K562 (cell line): ENCODE measurements at regions not wholly inside any gene's neighbourhood (a gene's known extent, or its start where the extent isn't known, plus 50 kb on each side); places are given as distances from the start of the nearest gene placed in this dataset.

Experiments
- ATAC-seq: fragments of 200-7000 bp; cut with Tn5 transposase; 3 replicates; pipeline ENCODE4 v1.9.1; 2020; ENCODE audit warnings: moderate library complexity
- BruUV-seq: library from RNA; stranded (reverse); fragments of 400-500 nt; replicated peaks from 2 replicates; lab custom pipeline; 2021; lab: Mats Ljungman, UMichigan
- CTCF ChIA-PET: fragments of 300-600 bp; formaldehyde crosslinking; extraction: SDS; loops from one replicate; lab custom pipeline; 2021; ENCODE audit warnings: low intra/inter-chr PET ratio; lab: Yijun Ruan, JAX
- POLR2A ChIA-PET: fragments of 300-600, 350-650 bp; sonication (Branson Sonifier 250); formaldehyde crosslinking; extraction: SDS; loops from one replicate; lab custom pipeline; 2021; ENCODE audit warnings: antibody characterized with exemption, inconsistent platforms; lab: Yijun Ruan, JAX
- DNase-seq, 4 experiments: peaks; one replicate each; pipeline versions ENCODE4 v3.0.0 to v3.0.0-alpha.2; 2011 to 2018; ENCODE audit warnings: low spot score in 3 of 4, mixed read lengths in 3 of 4; ENCODE audit errors: extremely low read depth in 1 of 4
- FAIRE-seq: peaks from 2 replicates; lab custom pipeline; 2011; peaks lifted over from hg19 to GRCh38; lab: Jason Lieb, UNC
- H2AFZ ChIP-seq: 2 replicates; pipeline ENCODE4 v1.6.0; 2011; ENCODE audit warnings: low read depth, low read length, control low read depth, inconsistent platforms
- H3K27ac ChIP-seq: fragments of 200-600 bp; 3 replicates; pipeline ENCODE4 v1.8.0; 2011; ENCODE audit warnings: low read depth, mild to moderate bottlenecking, control low read depth, inconsistent platforms, low read length, moderate library complexity, mixed read lengths; ENCODE audit errors: extremely low read depth
- H3K27me3 ChIP-seq, 2 experiments: fragments of 300-600 bp in 1 of 2; 2 replicates in 1 of 2; 3 replicates in 1 of 2; pipeline versions ENCODE4 v1.6.0 to v1.8.0; 2011; ENCODE audit warnings: inconsistent platforms in 2 of 2, low read length in 2 of 2, mild to moderate bottlenecking in 1 of 2, mixed read lengths in 1 of 2, moderate library complexity in 1 of 2; ENCODE audit not compliant: control insufficient read depth in 2 of 2, insufficient read depth in 2 of 2
- H3K36me3 ChIP-seq: fragments of 300-600 bp; 3 replicates; pipeline ENCODE4 v1.8.0; 2011; ENCODE audit warnings: mild to moderate bottlenecking, low read length, inconsistent platforms; ENCODE audit not compliant: control insufficient read depth, insufficient read depth
- H3K4me1 ChIP-seq, 2 experiments: fragments of 200-600 bp in 1 of 2; replicated peaks in 1 of 2; 2 replicates in 1 of 2; 3 replicates in 1 of 2; pipeline versions ENCODE4 v1.5.1 to v1.8.0; 2011; ENCODE audit warnings: inconsistent platforms in 2 of 2, low read length in 2 of 2, mild to moderate bottlenecking in 1 of 2, mixed read lengths in 1 of 2, moderate library complexity in 1 of 2; ENCODE audit not compliant: control insufficient read depth in 2 of 2, insufficient read depth in 2 of 2
- H3K4me2 ChIP-seq: 2 replicates; pipeline ENCODE4 v1.6.1; 2011; ENCODE audit warnings: low read length, control low read depth, inconsistent platforms, mixed read lengths; ENCODE audit not compliant: insufficient read depth
- H3K4me3 ChIP-seq: fragments of 200-600 bp; sonication (generic), shearing (Covaris generic); 2 replicates; pipeline ENCODE4 v1.5.1; 2016; ENCODE audit warnings: control low read depth, inconsistent platforms
- H3K79me2 ChIP-seq: fragments of 200-600 bp; 3 replicates; pipeline ENCODE4 v1.8.0; 2011; ENCODE audit warnings: low read length, inconsistent platforms; ENCODE audit not compliant: control insufficient read depth, insufficient read depth
- H3K9ac ChIP-seq, 2 experiments: 2 replicates each; pipeline versions ENCODE4 v1.6.0 to v1.6.1; 2011; ENCODE audit warnings: low read depth in 2 of 2, low read length in 2 of 2, control low read depth in 1 of 2, inconsistent platforms in 1 of 2, mild to moderate bottlenecking in 1 of 2, mixed read lengths in 1 of 2; ENCODE audit not compliant: insufficient read depth in 1 of 2
- H3K9me1 ChIP-seq: one replicate; pipeline ENCODE4 v1.6.0; 2011; ENCODE audit warnings: inconsistent platforms, mild to moderate bottlenecking, low read length, moderate library complexity; ENCODE audit not compliant: control insufficient read depth, insufficient read depth
- H3K9me3 ChIP-seq: replicated peaks from 2 replicates; pipeline ENCODE4 v1.5.1; 2011; ENCODE audit warnings: low read depth, low read length, inconsistent platforms; ENCODE audit not compliant: control insufficient read depth, insufficient read depth
- H4K20me1 ChIP-seq: replicated peaks from 2 replicates; pipeline ENCODE4 v1.6.1; 2011; ENCODE audit warnings: low read length, inconsistent platforms, mixed read lengths; ENCODE audit not compliant: control insufficient read depth, insufficient read depth
- ATF6 ChIP-seq: sonication (generic); formaldehyde crosslinking; IDR thresholded peaks from 2 replicates; pipeline ENCODE4 v1.4.0; 2020; ENCODE audit warnings: mild to moderate bottlenecking, missing genetic modification reagents
- BRCA1 ChIP-seq, 2 experiments: fragments of 450-650 bp in 1 of 2; sonication (generic) in 1 of 2; formaldehyde crosslinking in 1 of 2; IDR thresholded peaks; 2 replicates each; pipeline versions ENCODE4 v1.5.0 to v1.6.1; 2017 to 2020; ENCODE audit warnings: mild to moderate bottlenecking in 1 of 2, missing genetic modification reagents in 1 of 2
- CREM ChIP-seq: IDR thresholded peaks from 2 replicates; pipeline ENCODE4 v1.6.1; 2014; ENCODE audit warnings: antibody characterized with exemption, low read depth
- MITF ChIP-seq: IDR thresholded peaks from 2 replicates; pipeline ENCODE4 v1.6.1; 2014; ENCODE audit warnings: antibody characterized with exemption
- NR2C1 ChIP-seq, 2 experiments: fragments of 450-650 bp; IDR thresholded peaks; 2 replicates each; pipeline ENCODE4 v1.6.1; 2017; ENCODE audit warnings: mild to moderate bottlenecking in 2 of 2, antibody characterized with exemption in 1 of 2, inconsistent platforms in 1 of 2, missing compliant biosample characterization in 1 of 2, missing genetic modification characterization in 1 of 2
- POLR3G ChIP-seq: IDR thresholded peaks from 2 replicates; pipeline ENCODE4 v1.6.1; 2011; ENCODE audit not compliant: insufficient read length, insufficient replicate concordance; ENCODE audit errors: extremely low read depth
- PRPF4 ChIP-seq: fragments of 200-400 bp; formaldehyde crosslinking; IDR thresholded peaks from one replicate; pipeline ENCODE4 v1.6.1; 2017; ENCODE audit warnings: low read length, low read depth, mild to moderate bottlenecking; ENCODE audit not compliant: insufficient read depth, poor library complexity, severe bottlenecking
- RNF219 ChIP-seq: fragments of 250-450 bp; sonication (Bioruptor Pico); IDR thresholded peaks from 2 replicates; pipeline ENCODE4 v1.5.0; 2022; ENCODE audit warnings: mild to moderate bottlenecking
- TCF7L2 ChIP-seq: fragments of 150-350 bp; IDR thresholded peaks from 2 replicates; pipeline ENCODE4 v1.6.1; 2016; ENCODE audit warnings: low read depth, mild to moderate bottlenecking, low read length, moderate library complexity
- YY1 ChIP-seq, 3 experiments: IDR thresholded peaks; 2 replicates each; pipeline ENCODE4 v1.6.1; 2011; ENCODE audit warnings: low read length in 2 of 3, mild to moderate bottlenecking in 2 of 3, moderate library complexity in 2 of 3, borderline replicate concordance in 1 of 3, control low read depth in 1 of 3, low read depth in 1 of 3; ENCODE audit not compliant: insufficient read depth in 3 of 3, insufficient replicate concordance in 2 of 3, control insufficient read depth in 1 of 3, insufficient read length in 1 of 3; ENCODE audit errors: extremely low read depth in 1 of 3
- ZNF583 ChIP-seq: fragments of 250-450 bp; sonication (Bioruptor Pico); IDR thresholded peaks from 2 replicates; pipeline ENCODE4 v1.4.0; 2020
- ZNF707 ChIP-seq: fragments of 250-450 bp; sonication (Bioruptor Pico); conservative IDR thresholded peaks from 2 replicates; pipeline ENCODE4 v1.8.0; 2022; ENCODE audit warnings: inconsistent platforms, mild to moderate bottlenecking, moderate library complexity
- in situ Hi-C: fragments of 300-500 bp; cut with MboI; formaldehyde crosslinking; loops from 4 replicates; pipeline ENCODE4 v1.15.0; 2018; ENCODE audit warnings: inconsistent platforms, mixed read lengths
- intact Hi-C: fragments of 100-400 bp; cut with micrococcal nuclease; formaldehyde crosslinking; loops from 2 replicates; pipeline ENCODE4 v1.14.2; 2022
- TF ChIP-seq, protein P1 (sequence below): sonication (generic); formaldehyde crosslinking; IDR thresholded peaks from 2 replicates; pipeline ENCODE4 v1.8.1; 2022; ENCODE audit warnings: missing genetic modification reagents

DNA sequence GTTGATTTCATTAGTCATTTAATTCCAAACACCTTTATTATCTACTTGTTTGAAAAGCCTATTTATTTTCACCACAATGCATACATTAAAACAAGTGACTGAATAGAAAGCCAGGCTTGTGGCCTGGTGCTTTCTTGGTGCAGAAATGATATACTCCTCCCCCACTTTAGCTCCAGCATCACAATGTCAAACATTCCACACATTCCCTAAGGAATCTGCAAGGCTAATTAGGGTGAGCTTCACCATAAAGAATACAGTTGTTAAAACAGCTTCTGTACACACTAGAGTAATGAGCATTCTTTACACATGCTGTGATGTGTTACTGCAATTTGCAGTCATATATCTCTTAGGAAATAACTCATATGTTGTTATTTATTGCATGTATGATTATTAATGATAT is 705.7 kb downstream of the CETN3 start:
- intact Hi-C loops, result no loop called here
- no peaks in the 10 kb centered on the region for H3K27me3 ChIP-seq
- no peak for DNase-seq
- H3K36me3 ChIP-seq, result no peaks in the 10 kb centered on the region
- no peaks in the 10 kb centered on the region for H3K4me1 ChIP-seq
- H3K79me2 ChIP-seq, result no peaks in the 10 kb centered on the region
- no peaks in the 10 kb centered on the region for H3K9me1 ChIP-seq
- H2AFZ ChIP-seq, result no peak overlapping the region
- FAIRE-seq, result no peak
- H3K9ac ChIP-seq, result no peak overlapping the region
- POLR2A ChIA-PET, result interaction anchor here (1.0 kb wide), 1 partner anchor 21 kb away, joined by 4 read pairs; no protein-coding TSS in a partner anchor
- in situ Hi-C loops, result no loop called here
- no TSS peak for BruUV-seq
- no peaks in the 10 kb centered on the region for H3K9me3 ChIP-seq
- no peak for ATAC-seq
- no peak overlapping the region for H3K27ac ChIP-seq
- CTCF ChIA-PET, result no interaction called here
- H3K4me2 ChIP-seq, result no peak overlapping the region
- H3K4me3 ChIP-seq, result no peak overlapping the region
- no peaks in the 10 kb centered on the region for H4K20me1 ChIP-seq
- TF ChIP-seq POLR3G, result no peak
- no peak for TF ChIP-seq PRPF4
- TF ChIP-seq BRCA1 (IDR thresholded peaks at IDR 0.05), result no peak
- no peak for TF ChIP-seq BRCA1 (CRISPR knock-in tag; IDR thresholded peaks at IDR 0.05)
- no peak for TF ChIP-seq YY1 (IDR thresholded peaks at IDR 0.05; ENCODE audit: borderline replicate concordance in 1 of 3, control insufficient read depth in 1 of 3, extremely low read depth in 1 of 3, insufficient read depth in 3 of 3, insufficient read length in 1 of 3, insufficient replicate concordance in 2 of 3, low read depth in 1 of 3, low read length in 2 of 3)
- TF ChIP-seq TCF7L2, result no peak
- no peak for TF ChIP-seq MITF
- no peak for TF ChIP-seq CREM
- TF ChIP-seq ZNF707 (CRISPR knock-in tag), result no peak
- no peak for TF ChIP-seq NR2C1 (IDR thresholded peaks at IDR 0.05)
- no peak for TF ChIP-seq NR2C1 (tag; IDR thresholded peaks at IDR 0.05)
- TF ChIP-seq, protein P1, sequence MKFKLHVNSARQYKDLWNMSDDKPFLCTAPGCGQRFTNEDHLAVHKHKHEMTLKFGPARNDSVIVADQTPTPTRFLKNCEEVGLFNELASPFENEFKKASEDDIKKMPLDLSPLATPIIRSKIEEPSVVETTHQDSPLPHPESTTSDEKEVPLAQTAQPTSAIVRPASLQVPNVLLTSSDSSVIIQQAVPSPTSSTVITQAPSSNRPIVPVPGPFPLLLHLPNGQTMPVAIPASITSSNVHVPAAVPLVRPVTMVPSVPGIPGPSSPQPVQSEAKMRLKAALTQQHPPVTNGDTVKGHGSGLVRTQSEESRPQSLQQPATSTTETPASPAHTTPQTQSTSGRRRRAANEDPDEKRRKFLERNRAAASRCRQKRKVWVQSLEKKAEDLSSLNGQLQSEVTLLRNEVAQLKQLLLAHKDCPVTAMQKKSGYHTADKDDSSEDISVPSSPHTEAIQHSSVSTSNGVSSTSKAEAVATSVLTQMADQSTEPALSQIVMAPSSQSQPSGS (CRISPR knock-in tag), result no peak
- TF ChIP-seq ATF6, result no peak
- no peak for TF ChIP-seq ZNF583 (CRISPR knock-in tag)
- no peak for TF ChIP-seq RNF219 (CRISPR knock-in tag)
